Epithelial cell of proximal tubule (primary cell): ENCODE measurements at regions not wholly inside any gene's neighbourhood (a gene's known extent, or its start where the extent isn't known, plus 50 kb on each side); places are given as distances from the start of the nearest gene placed in this dataset.
A peak's percentile ranks its signal among the peaks of the same experiment; 100 is the strongest.

Source experiments
- DNase-seq: peaks from one replicate; pipeline ENCODE4 v3.0.0-alpha.2; 2011; ENCODE audit warnings: low read depth
- H3K4me3 ChIP-seq: 2 replicates; pipeline ENCODE4 v1.5.1; 2011; ENCODE audit warnings: low read depth, mild to moderate bottlenecking, low read length
- CTCF ChIP-seq: conservative IDR thresholded peaks from 2 replicates; pipeline ENCODE4 v1.5.1; 2012; ENCODE audit warnings: low read depth, mild to moderate bottlenecking, low read length

GRCh38 chr2:18934886-18935285, 345.5 kb upstream of the NT5C1B start:
- no peak for TF ChIP-seq CTCF
- no peak for DNase-seq
- no peak overlapping the region for H3K4me3 ChIP-seq

DNA sequence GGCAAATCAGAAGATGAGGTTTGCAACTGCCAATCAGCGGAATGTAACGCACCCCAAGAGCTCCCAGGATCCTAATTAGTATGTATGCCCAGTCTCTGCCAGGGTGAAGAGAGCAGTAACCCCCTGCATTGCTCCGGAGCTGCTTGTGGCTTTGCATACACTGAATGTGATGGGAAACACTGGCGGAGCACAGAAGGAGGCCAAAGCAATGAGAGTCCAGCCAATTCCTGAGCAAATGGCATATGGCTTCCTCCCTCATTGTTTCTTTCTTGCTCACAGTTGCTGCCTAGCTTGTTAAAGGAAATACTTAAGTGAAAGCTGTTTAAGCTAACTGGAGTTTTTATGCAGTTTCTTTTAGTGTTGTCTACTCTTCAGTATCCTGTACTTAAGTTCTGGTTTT, 343.5 kb upstream of the NT5C1B start:
- DNase-seq = no peak
- no peak overlapping the region for H3K4me3 ChIP-seq
- no peak for TF ChIP-seq CTCF

- no peak for TF ChIP-seq CTCF
- no peak overlapping the region for H3K4me3 ChIP-seq
- no peak for DNase-seq
These were observed 341.6 kb upstream of the NT5C1B start for GRCh38 chr2:18930971-18931370.

DNA sequence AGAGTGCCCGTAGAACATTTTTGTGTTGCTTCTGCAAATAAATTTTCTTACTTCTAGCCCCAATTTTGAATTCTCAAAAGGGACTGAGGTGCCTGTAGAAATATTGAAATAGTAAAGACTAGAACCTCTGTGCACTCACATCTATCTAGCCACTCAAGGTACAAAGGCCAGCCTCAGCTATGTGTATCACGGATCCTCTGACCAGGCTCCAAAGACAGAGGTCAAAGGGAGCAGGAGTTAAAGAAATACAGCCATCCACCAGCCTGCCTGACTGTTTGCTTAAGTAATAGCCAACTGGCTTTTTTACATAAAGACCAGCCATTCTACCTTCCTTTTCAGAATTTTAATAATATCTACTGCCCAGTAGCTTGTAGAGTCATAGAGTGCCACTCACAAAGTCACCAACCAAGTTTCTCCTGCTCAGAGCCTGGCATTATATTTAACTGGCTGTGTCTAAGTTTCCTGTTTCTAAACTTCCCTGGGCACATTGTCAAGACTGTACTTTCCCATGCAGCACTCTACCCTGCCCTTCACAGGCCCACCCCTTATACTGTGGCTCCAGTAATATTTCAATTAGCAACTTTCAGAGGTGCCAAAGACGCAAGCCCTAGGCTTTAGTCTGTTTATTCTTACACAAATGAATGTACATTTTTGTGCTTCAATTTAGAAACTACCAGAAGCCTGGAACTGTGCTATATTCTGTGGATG, 338.3 kb upstream of the NT5C1B start:
- no peak for TF ChIP-seq CTCF
- no peak overlapping the region for H3K4me3 ChIP-seq
- DNase-seq = no peak

DNA sequence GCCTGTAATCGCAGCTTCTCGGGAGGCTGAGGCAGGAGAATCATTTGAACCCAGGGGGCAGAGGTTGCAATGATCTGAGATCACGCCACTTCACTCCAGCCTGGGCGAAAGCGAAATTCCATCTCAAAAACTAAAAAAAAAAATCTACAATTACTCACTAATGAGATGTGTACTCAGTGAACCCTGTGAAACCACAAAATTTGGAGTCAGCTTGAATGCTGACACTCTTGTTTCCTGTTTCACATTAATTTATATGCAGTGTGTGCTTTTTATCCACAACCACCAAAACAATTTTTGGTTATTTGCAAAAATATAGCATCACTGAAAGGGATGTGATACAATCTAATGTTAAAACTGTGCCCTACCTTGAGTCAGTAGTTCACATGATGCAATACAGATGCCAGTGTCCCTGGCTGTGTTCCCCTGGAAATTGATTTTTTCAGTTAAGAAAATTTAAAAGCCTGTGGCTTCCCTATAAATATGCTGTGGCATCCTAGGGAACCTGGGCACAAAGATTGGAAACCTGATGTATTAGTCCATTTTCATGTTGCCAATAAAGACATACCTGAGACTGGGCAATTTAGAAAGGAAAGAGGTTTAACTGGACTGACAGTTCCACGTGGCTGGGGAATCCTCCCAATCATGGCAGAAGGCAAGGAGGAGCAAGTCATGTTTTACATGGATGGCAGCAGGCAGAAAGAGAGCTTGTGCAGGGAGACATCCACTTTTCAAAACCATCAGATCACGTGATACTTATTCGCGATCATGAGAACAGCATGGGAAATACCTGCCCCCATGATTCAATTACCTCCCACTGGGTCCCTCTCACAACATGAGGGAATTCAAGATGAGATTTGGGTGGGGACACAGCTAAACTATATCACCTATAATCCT, 337.5 kb upstream of the NT5C1B start:
- no peak for DNase-seq
- no peak for TF ChIP-seq CTCF
- no peak overlapping the region for H3K4me3 ChIP-seq

DNA sequence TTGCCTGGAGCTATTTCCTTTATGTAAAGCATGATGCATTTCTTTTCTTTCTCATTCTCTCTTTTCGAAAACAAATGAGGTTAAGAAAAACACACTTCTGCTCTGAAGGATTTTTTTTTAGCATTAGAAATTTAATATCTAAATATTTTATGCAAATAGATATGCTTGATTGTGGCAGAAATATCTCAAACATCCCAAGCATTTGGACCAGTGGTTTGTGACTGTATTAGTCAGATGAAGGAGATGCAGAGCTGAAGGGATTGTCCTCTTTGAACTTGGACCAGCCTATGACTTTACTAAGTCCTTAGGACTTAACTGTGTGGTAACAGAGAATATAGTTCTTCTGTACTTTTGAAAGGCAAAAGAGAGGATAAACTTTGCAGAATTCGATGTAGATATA, 335.9 kb upstream of the NT5C1B start:
- H3K4me3 ChIP-seq = no peak overlapping the region
- peak; percentile 54 for DNase-seq
- TF ChIP-seq CTCF = no peak

GRCh38 chr2:18924886-18925285, 335.5 kb upstream of the NT5C1B start:
- H3K4me3 ChIP-seq = no peak overlapping the region
- no peak for DNase-seq
- TF ChIP-seq CTCF = no peak
